DND-41 (cell line): ENCODE measurements at regions not wholly inside any gene's neighbourhood (a gene's known extent, or its start where the extent isn't known, plus 50 kb on each side); places are given as distances from the start of the nearest gene placed in this dataset.

Experiments
- ATAC-seq: fragments of 200-7000 bp; cut with Tn5 transposase; 3 replicates; pipeline ENCODE4 v1.9.1; 2021; ENCODE audit warnings: low read depth; ENCODE audit not compliant: insufficient read depth
- DNase-seq: peaks from one replicate; pipeline ENCODE4 v3.0.0-alpha.2; 2020
- H2AFZ ChIP-seq: 2 replicates; pipeline ENCODE4 v1.6.0; 2012; ENCODE audit warnings: low read depth, low read length
- H3K27ac ChIP-seq: 2 replicates; pipeline ENCODE4 v1.5.1; 2012; ENCODE audit warnings: low read length, inconsistent platforms
- H3K27me3 ChIP-seq: fragments of 200-600 bp; sonication (generic); 2 replicates; pipeline ENCODE4 v1.6.0; 2012; ENCODE audit warnings: low read length, mild to moderate bottlenecking, inconsistent platforms; ENCODE audit not compliant: insufficient read depth, poor library complexity
- H3K36me3 ChIP-seq: 2 replicates; pipeline ENCODE4 v1.5.1; 2012; ENCODE audit warnings: low read length, inconsistent platforms; ENCODE audit not compliant: insufficient read depth
- H3K4me1 ChIP-seq: 2 replicates; pipeline ENCODE4 v1.5.1; 2012; ENCODE audit warnings: mild to moderate bottlenecking, low read length; ENCODE audit not compliant: insufficient read depth
- H3K4me2 ChIP-seq: 2 replicates; pipeline ENCODE4 v1.6.0; 2012; ENCODE audit warnings: mild to moderate bottlenecking, moderate library complexity, low read length, inconsistent platforms; ENCODE audit not compliant: insufficient read depth
- H3K4me3 ChIP-seq, 2 experiments: fragments of 200-600 bp in 1 of 2; shearing (Covaris generic) in 1 of 2; 2 replicates each; pipeline ENCODE4 v1.5.1; 2012 to 2016; ENCODE audit warnings: inconsistent platforms in 2 of 2, low read length in 2 of 2, mild to moderate bottlenecking in 2 of 2, low read depth in 1 of 2, moderate library complexity in 1 of 2
- H3K79me2 ChIP-seq: 2 replicates; pipeline ENCODE4 v1.6.0; 2012; ENCODE audit warnings: low read length, inconsistent platforms; ENCODE audit not compliant: insufficient read depth
- H3K9ac ChIP-seq: 2 replicates; pipeline ENCODE4 v1.6.0; 2012; ENCODE audit warnings: low read depth, mild to moderate bottlenecking, inconsistent platforms, low read length, moderate library complexity
- H3K9me3 ChIP-seq: 2 replicates; pipeline ENCODE4 v1.5.1; 2012; ENCODE audit warnings: low read length, moderate library complexity, mild to moderate bottlenecking, inconsistent platforms; ENCODE audit not compliant: insufficient read depth, severe bottlenecking
- H4K20me1 ChIP-seq: 2 replicates; pipeline ENCODE4 v1.6.0; 2012; ENCODE audit warnings: low read length; ENCODE audit not compliant: insufficient read depth
- EZH2 ChIP-seq: IDR thresholded peaks from 3 replicates; pipeline ENCODE4 v1.6.1; 2012; ENCODE audit warnings: borderline replicate concordance, low read depth, mild to moderate bottlenecking, moderate library complexity, low read length, inconsistent platforms; ENCODE audit not compliant: severe bottlenecking
- TF ChIP-seq, protein P1 (sequence below): IDR thresholded peaks from 2 replicates; pipeline ENCODE4 v1.5.1; 2012; ENCODE audit warnings: borderline replicate concordance, low read length, moderate library complexity, mild to moderate bottlenecking; ENCODE audit not compliant: poor library complexity, severe bottlenecking; ENCODE audit errors: extremely low read depth

- Histone ChIP-seq H3K27me3 (no peaks in the 10 kb centered on the region), H3K79me2 (no peaks in the 10 kb centered on the region), H3K36me3 (no peaks in the 10 kb centered on the region), H3K4me3 (no peak overlapping the region), H2AFZ (no peak overlapping the region), H3K4me1 (no peaks in the 10 kb centered on the region), H3K9me3 (no peaks in the 10 kb centered on the region), H3K27ac (no peak overlapping the region), H3K4me2 (no peak overlapping the region), H3K9ac (no peak overlapping the region), H4K20me1 (no peaks in the 10 kb centered on the region)
- DNase-seq = no peak
- TF ChIP-seq, protein P1, sequence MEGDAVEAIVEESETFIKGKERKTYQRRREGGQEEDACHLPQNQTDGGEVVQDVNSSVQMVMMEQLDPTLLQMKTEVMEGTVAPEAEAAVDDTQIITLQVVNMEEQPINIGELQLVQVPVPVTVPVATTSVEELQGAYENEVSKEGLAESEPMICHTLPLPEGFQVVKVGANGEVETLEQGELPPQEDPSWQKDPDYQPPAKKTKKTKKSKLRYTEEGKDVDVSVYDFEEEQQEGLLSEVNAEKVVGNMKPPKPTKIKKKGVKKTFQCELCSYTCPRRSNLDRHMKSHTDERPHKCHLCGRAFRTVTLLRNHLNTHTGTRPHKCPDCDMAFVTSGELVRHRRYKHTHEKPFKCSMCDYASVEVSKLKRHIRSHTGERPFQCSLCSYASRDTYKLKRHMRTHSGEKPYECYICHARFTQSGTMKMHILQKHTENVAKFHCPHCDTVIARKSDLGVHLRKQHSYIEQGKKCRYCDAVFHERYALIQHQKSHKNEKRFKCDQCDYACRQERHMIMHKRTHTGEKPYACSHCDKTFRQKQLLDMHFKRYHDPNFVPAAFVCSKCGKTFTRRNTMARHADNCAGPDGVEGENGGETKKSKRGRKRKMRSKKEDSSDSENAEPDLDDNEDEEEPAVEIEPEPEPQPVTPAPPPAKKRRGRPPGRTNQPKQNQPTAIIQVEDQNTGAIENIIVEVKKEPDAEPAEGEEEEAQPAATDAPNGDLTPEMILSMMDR = no peak
- TF ChIP-seq EZH2 = no peak
- ATAC-seq = no peak
These were observed 489.2 kb downstream of the EPHA7 start for GRCh38 chr6:92930171-92930570.

- ATAC-seq (no peak), DNase-seq (no peak)
- H4K20me1 ChIP-seq = no peaks in the 10 kb centered on the region
- no peak overlapping the region for H2AFZ ChIP-seq
- H3K9ac ChIP-seq = no peak overlapping the region
- H3K36me3 ChIP-seq = no peaks in the 10 kb centered on the region
- no peaks in the 10 kb centered on the region for H3K4me1 ChIP-seq
- no peak overlapping the region for H3K4me3 ChIP-seq
- no peaks in the 10 kb centered on the region for H3K9me3 ChIP-seq
- no peaks in the 10 kb centered on the region for H3K27me3 ChIP-seq
- no peak overlapping the region for H3K4me2 ChIP-seq
- no peaks in the 10 kb centered on the region for H3K79me2 ChIP-seq
- TF ChIP-seq EZH2 = no peak
- TF ChIP-seq, protein P1 = no peak
- no peak overlapping the region for H3K27ac ChIP-seq
These were observed 497.0 kb downstream of the EPHA7 start for GRCh38 chr6:92922216-92922806.

- H2AFZ ChIP-seq = no peak overlapping the region
- H3K27ac ChIP-seq = no peak overlapping the region
- no peak for TF ChIP-seq EZH2
- TF ChIP-seq, protein P1 = no peak
- H3K4me2 ChIP-seq = no peak overlapping the region
- H3K4me3 ChIP-seq = no peak overlapping the region
- no peaks in the 10 kb centered on the region for H4K20me1 ChIP-seq
- H3K9me3 ChIP-seq = no peaks in the 10 kb centered on the region
- ATAC-seq (no peak), DNase-seq (no peak)
- H3K79me2 ChIP-seq = no peaks in the 10 kb centered on the region
- no peaks in the 10 kb centered on the region for H3K4me1 ChIP-seq
- no peaks in the 10 kb centered on the region for H3K27me3 ChIP-seq
- no peaks in the 10 kb centered on the region for H3K36me3 ChIP-seq
- no peak overlapping the region for H3K9ac ChIP-seq
These were observed 503.9 kb downstream of the EPHA7 start for GRCh38 chr6:92915466-92915865.
